Sigmoid colon (tissue), 4 donors: ENCODE measurements at regions not wholly inside any gene's neighbourhood (a gene's known extent, or its start where the extent isn't known, plus 50 kb on each side); places are given as distances from the start of the nearest gene placed in this dataset.

Experiments used
- EP300 ChIP-seq, 4 donors: sonication (generic); formaldehyde crosslinking; IDR thresholded peaks; one replicate each; pipeline ENCODE4 v1.6.1; 2017; ENCODE audit warnings: antibody characterized with exemption in 4 of 4
- TF ChIP-seq, protein P1 (sequence below), 4 experiments: fragments of 450-650 bp in 3 of 4; fragments of 200-600 bp in 1 of 4; IDR thresholded peaks; one replicate each; pipeline ENCODE4 v1.5.1; 2016 to 2019; ENCODE audit warnings: antibody characterized with exemption in 4 of 4, mild to moderate bottlenecking in 3 of 4, moderate library complexity in 2 of 4

DNA sequence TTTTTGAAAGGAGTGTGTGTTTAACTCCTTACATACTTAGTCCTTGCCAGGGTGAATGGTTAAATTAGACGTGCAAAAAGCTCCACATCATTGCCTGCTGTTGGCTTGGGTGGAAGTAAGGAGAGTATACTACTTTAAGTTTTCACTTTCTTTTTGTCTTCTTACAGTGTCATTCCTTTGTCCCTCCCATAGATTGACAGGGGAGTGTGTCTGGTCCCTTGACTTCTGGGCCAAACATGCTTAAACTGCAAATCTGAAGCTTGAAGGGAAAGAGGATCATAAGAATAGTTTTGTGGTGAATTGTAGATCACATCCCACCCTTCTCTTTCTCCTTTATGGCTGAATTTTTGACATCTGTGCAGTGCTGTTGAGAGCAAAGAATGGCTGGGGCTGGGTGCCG, 355.8 kb upstream of the C2CD4B start:
- TF ChIP-seq, protein P1, sequence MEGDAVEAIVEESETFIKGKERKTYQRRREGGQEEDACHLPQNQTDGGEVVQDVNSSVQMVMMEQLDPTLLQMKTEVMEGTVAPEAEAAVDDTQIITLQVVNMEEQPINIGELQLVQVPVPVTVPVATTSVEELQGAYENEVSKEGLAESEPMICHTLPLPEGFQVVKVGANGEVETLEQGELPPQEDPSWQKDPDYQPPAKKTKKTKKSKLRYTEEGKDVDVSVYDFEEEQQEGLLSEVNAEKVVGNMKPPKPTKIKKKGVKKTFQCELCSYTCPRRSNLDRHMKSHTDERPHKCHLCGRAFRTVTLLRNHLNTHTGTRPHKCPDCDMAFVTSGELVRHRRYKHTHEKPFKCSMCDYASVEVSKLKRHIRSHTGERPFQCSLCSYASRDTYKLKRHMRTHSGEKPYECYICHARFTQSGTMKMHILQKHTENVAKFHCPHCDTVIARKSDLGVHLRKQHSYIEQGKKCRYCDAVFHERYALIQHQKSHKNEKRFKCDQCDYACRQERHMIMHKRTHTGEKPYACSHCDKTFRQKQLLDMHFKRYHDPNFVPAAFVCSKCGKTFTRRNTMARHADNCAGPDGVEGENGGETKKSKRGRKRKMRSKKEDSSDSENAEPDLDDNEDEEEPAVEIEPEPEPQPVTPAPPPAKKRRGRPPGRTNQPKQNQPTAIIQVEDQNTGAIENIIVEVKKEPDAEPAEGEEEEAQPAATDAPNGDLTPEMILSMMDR (IDR thresholded peaks at IDR 0.05), result no peak
- no peak for TF ChIP-seq EP300 (IDR thresholded peaks at IDR 0.05)
